ENCODE measurements at regions not wholly inside any gene's neighbourhood (a gene's known extent, or its start where the extent isn't known, plus 50 kb on each side); places are given as distances from the start of the nearest gene placed in this dataset.

DNA sequence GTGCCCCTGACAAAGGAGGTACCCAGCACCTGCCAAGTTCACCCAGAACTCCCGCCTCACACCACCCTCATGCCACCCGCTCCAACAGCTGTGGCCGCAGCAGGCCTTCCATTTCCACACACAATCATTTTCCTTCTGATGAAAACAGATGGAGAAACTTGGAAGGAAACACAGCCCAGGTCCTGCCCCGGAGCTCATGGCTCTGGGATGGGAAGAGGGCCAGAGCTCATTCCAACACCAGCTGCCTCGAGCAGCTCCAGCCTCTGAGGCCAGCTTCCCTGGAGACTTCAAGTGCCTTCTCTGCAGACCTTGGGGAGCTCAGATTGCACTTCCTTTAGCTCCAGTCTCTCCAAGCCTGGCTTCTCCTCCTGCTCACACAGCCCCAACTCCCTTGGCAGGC lies 55.1 kb upstream of the CMKLR1 start:
- POLR2A ChIA-PET = no interaction called here
- Histone ChIP-seq H2AFZ (ENCODE audit: low read length) (no peak overlapping the region), H3K27ac (ENCODE audit: extremely low read length, insufficient read depth, low read length) (no peak overlapping the region), H3K27me3 (ENCODE audit: control insufficient read depth in 1 of 2, insufficient read depth in 2 of 2, low read length in 2 of 2) (no peaks in the 10 kb centered on the region), H3K9me3 (ENCODE audit: low read length) (no peaks in the 10 kb centered on the region), H3K4me1 (ENCODE audit: insufficient read depth, low read length) (no peaks in the 10 kb centered on the region), H3K4me2 (ENCODE audit: low read depth, low read length) (no peak overlapping the region), H3K4me3 (replicated peaks in 1 of 3; ENCODE audit: insufficient read depth in 1 of 3, low read depth in 2 of 3, low read length in 3 of 3) (no peak overlapping the region), H3K79me2 (ENCODE audit: insufficient read depth, low read length) (no peaks in the 10 kb centered on the region), H3K9ac (ENCODE audit: insufficient read depth, low read depth, low read length) (no peak overlapping the region), H4K20me1 (ENCODE audit: insufficient read depth, low read length) (no peaks in the 10 kb centered on the region), H3K36me3 (replicated peaks in 1 of 2; ENCODE audit: control insufficient read depth in 1 of 2, insufficient read depth in 2 of 2, low read length in 2 of 2) (no peaks in the 10 kb centered on the region)
- in situ Hi-C loops (cut with HindIII; ENCODE audit: extremely low pct_ligation_motif_present, low pct_unique_long_range_greater_than_20kb) (no loop called here), intact Hi-C loops (cut with micrococcal nuclease; ENCODE audit: unreplicated experiment) (no loop called here)
- FAIRE-seq (no peak), ATAC-seq (no peak), DNase-seq (ENCODE audit: low spot score) (no peak)
- TF ChIP-seq HCFC1 (IDR thresholded peaks at IDR 0.05; ENCODE audit: low read depth, low read length) = no peak
- TF ChIP-seq ZBTB20 (CRISPR knock-in tag; IDR thresholded peaks at IDR 0.05; ENCODE audit: borderline replicate concordance, low read depth) = no peak
- no peak for TF ChIP-seq POLR2G (IDR thresholded peaks at IDR 0.05; ENCODE audit: low read depth, low read length)
- TF ChIP-seq ZNF430 (CRISPR knock-in tag; IDR thresholded peaks at IDR 0.05) = no peak
- TF ChIP-seq ZNF552 (CRISPR knock-in tag; IDR thresholded peaks at IDR 0.05; ENCODE audit: borderline replicate concordance) = no peak
- TF ChIP-seq IRF2 (CRISPR knock-in tag; IDR thresholded peaks at IDR 0.05) = no peak
- no peak for TF ChIP-seq NFATC3 (CRISPR knock-in tag; IDR thresholded peaks at IDR 0.05)
- TF ChIP-seq ZNF280D (CRISPR knock-in tag; IDR thresholded peaks at IDR 0.05) = no peak
- no peak for TF ChIP-seq ZNF432 (CRISPR knock-in tag; IDR thresholded peaks at IDR 0.05; ENCODE audit: borderline replicate concordance)
- no peak for TF ChIP-seq ZNF761 (CRISPR knock-in tag; conservative IDR thresholded peaks at IDR 0.05)
- TF ChIP-seq HDAC1 (CRISPR knock-in tag; IDR thresholded peaks at IDR 0.05) = no peak
- TF ChIP-seq ETV5 (CRISPR knock-in tag; IDR thresholded peaks at IDR 0.05; ENCODE audit: borderline replicate concordance) = no peak
- no peak for TF ChIP-seq UBTF (CRISPR knock-in tag; IDR thresholded peaks at IDR 0.05)
- no peak for TF ChIP-seq ZNF781 (CRISPR knock-in tag; IDR thresholded peaks at IDR 0.05; ENCODE audit: borderline replicate concordance, not compliant biosample characterization)
- no peak for TF ChIP-seq DNMT1 (CRISPR knock-in tag; IDR thresholded peaks at IDR 0.05)
- WGBS (ENCODE audit: low lambda C conversion rate) = 42% methylated on average over 3 of the region's 5 CpGs
- BruUV-seq (replicated peaks) = no TSS peak
- CTCF ChIA-PET (ENCODE audit: low intra/inter-chr PET ratio, low total read pairs) = no interaction called here
